T47D (cell line): ENCODE measurements at regions not wholly inside any gene's neighbourhood (a gene's known extent, or its start where the extent isn't known, plus 50 kb on each side); places are given as distances from the start of the nearest gene placed in this dataset.

Experiments
- DNase-seq, 2 experiments: peaks; one replicate each; pipeline versions ENCODE4 v3.0.0 to v3.0.0-alpha.2; 2011 to 2012; ENCODE audit warnings: low read depth in 1 of 2, low spot score in 1 of 2
- JUND ChIP-seq: IDR thresholded peaks from 2 replicates; pipeline ENCODE4 v1.6.1; 2012; ENCODE audit warnings: low read depth
- in situ Hi-C: cut with HindIII; loops from 2 replicates; pipeline ENCODE4 v1.10.0; 2016; ENCODE audit warnings: low sequenced_read_pairs, low pct_unique_long_range_greater_than_20kb

- in situ Hi-C loops: no loop called here
- TF ChIP-seq JUND: no peak
- DNase-seq: no peak
Measured at GRCh38 chr11:121766991-121767390, 314.2 kb upstream of the SORL1-AS1 start.

GRCh38 chr11:121766166-121766565, 313.4 kb upstream of the SORL1-AS1 start:
- TF ChIP-seq JUND: no peak
- in situ Hi-C loops: no loop called here
- DNase-seq: no peak

GRCh38 chr11:121763526-121763925, 310.8 kb upstream of the SORL1-AS1 start:
- DNase-seq: no peak
- no peak for TF ChIP-seq JUND

GRCh38 chr11:121762820-121763219, 310.1 kb upstream of the SORL1-AS1 start:
- DNase-seq: no peak
- TF ChIP-seq JUND: no peak

More at GRCh38 chr11:121763526-121763925, 310.8 kb upstream of the SORL1-AS1 start:
- in situ Hi-C loops: no loop called here

GRCh38 chr11:121761186-121761585, 308.4 kb upstream of the SORL1-AS1 start:
- no peak for TF ChIP-seq JUND
- in situ Hi-C loops: no loop called here
- no peak for DNase-seq

More at GRCh38 chr11:121762820-121763219, 310.1 kb upstream of the SORL1-AS1 start:
- in situ Hi-C loops: no loop called here

GRCh38 chr11:121757480-121758125, 304.8 kb upstream of the SORL1-AS1 start:
- TF ChIP-seq JUND: no peak
- DNase-seq: no peak
- in situ Hi-C loops: no loop called here

DNA sequence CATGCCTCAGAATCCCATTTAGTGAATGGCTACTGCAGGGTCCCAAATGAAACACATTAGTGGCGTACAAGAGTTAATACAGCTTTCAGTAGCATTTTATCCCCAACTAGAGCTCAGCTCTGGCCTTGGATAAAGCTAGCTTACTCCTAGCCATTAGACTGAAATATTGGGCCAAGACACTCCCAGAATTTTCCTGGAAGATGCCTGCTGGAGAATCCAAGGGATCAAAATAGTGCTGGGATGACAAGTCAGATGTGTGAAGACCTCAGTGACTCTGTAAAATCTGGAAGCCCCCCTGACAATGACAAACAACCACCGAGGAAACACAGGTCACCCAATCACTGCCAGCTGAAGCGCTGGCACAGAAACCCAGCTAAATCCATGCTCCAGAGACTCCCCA, 303.1 kb upstream of the SORL1-AS1 start:
- in situ Hi-C loops: no loop called here
- no peak for TF ChIP-seq JUND
- DNase-seq: no peak

DNA sequence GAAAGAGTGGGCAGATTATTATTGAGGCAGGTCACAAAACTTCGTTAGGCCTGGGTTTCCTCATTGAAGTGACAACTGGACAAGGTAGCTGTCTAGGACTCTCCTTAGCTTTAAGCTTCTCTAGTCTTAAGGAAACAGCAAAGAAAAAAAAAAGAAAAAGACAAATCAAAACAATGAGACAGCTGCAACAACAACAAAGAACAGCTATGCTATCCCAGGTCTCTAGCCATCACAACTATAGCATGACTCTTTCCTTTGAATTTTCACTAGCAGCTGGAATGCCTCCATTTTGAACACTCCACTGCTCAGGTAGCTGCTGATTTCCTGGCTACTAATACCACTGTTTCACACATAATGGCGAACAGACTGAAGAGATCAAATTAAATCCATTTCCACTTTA, 302.4 kb upstream of the SORL1-AS1 start:
- DNase-seq: no peak
- in situ Hi-C loops: no loop called here
- no peak for TF ChIP-seq JUND

DNA sequence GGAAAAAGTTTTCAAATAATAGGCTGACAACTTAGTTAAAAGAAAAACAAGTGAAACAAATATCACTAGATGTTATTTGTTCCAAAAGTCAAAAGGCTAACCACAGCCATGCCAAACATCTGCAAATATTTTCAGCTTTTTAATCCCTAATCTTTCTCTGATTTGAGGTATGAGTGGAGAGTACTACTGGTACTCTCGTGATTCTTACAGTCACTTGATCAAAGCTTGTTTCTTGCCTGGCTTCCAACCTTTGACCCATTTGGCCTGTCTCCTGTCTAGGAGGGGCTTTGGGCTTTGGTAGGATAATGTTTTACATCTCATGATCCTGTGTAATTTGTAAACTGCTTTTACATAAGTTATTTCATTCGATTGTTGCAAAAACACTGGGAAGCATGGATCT, 301.8 kb upstream of the SORL1-AS1 start:
- no peak for TF ChIP-seq JUND
- in situ Hi-C loops: no loop called here
- DNase-seq: no peak

DNA sequence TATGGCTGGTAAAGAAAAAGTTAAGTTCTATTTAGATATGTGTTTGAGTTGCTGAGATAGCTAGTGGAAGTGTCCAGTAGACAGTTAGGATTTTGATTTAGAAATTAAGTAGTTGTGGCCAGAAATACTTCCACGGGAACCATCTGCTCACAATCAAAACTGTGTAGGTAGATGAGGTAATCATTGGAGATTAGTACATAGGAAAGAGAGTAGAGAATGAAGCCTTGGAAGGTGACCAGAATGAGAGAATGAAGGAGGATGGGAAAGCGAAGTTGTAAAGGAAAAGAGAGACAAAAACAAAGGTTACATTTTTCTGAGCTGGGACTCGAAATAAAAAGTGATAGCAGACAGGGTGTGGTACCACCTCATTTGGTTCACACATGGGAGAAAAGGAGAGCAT, 296.9 kb upstream of the SORL1-AS1 start:
- DNase-seq: no peak
- in situ Hi-C loops: no loop called here
- no peak for TF ChIP-seq JUND

GRCh38 chr11:121748068-121748467, 295.3 kb upstream of the SORL1-AS1 start:
- no peak for TF ChIP-seq JUND
- in situ Hi-C loops: no loop called here
- no peak for DNase-seq

DNA sequence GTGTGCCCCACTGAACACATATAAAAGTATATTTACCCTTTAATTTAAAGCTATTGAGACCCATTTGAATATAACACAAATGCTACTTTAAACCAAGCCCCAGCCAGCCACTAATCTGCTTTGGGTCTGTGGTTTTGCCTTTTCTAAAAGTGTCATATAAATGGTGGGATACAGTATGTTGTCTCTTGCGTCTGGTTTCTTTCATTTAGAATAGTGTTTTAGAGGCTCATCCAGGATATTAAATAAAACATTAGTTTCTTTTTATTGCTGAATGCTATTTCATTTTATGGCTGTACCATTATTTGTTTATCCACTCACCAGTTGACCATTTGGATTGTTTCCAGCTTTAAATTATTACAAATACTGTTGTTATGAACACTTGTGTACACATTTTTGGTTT, 290.5 kb upstream of the SORL1-AS1 start:
- DNase-seq: no peak
- in situ Hi-C loops: no loop called here
- TF ChIP-seq JUND: no peak

GRCh38 chr11:121741761-121742361, 289.1 kb upstream of the SORL1-AS1 start:
- TF ChIP-seq JUND: no peak
- DNase-seq: no peak
- in situ Hi-C loops: no loop called here

DNA sequence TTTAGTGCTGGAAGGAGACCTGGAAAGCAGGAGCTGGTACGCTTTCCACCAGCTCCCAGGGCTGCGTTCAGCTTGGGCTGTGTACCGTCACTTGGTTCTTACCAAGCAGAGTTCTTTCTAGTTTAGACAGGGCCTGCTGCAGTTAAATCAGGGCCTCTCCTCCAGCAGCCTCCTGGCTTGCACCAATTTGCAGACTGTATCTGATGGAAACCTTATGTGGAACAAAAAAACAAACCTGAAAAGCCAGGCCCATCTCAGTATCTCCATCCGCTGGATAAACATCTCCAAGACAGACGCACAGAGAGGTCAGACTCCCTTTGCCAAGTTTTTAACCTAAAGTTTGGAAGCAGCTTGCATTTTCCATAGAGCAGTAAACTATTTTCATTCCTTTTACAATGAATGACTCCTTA, 288.6 kb upstream of the SORL1-AS1 start:
- in situ Hi-C loops: no loop called here
- no peak for DNase-seq
- TF ChIP-seq JUND: no peak
